GM19324 (cell line): ENCODE measurements at regions not wholly inside any gene's neighbourhood (a gene's known extent, or its start where the extent isn't known, plus 50 kb on each side); places are given as distances from the start of the nearest gene placed in this dataset.

Source experiments
- ATAC-seq: cut with Tn5 transposase; IDR thresholded peaks from one replicate; pipeline ENCODE4 v1.9.1; 2021; ENCODE audit warnings: mild to moderate bottlenecking, moderate library complexity; ENCODE audit not compliant: unreplicated experiment, low FRiP score

DNA sequence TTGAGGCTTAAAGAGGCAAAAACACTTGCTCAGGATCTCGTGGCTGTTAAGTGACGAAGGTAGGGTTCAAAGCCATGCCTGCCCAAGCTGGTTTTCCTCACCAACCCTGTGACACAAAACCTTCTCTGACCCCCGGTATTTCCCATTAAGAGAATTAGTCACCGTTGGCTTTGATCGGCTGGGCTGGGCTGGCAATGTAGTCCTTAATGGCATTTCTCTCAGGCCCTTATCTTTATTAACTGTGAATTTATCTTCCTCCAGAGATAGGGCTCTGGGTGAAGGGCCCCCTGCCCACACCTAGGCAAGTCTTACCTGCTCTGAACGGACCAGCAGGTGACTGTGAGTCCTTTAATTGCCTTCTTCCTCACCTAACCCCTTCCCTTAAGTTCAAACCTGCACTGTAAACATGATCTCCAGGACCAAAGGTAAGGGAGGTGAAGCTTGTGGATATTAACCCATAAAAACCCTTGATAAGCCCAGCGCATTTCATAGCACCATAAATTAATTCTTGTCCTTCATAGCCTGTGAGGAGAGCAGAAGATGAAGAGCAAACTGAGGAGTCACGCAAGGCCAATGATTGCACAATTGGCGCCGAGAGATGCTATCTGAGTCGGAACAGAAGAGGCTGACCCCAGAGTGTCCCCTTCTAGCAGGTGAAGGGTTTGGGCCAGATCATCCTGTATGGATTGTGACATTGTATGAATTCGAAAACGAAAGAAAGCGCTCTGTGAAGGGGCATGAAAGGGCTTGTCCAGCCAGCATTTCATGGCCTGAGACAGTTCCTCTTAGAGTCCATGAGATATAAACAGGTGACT lies 790.8 kb upstream of the TBX3 start:
- no peak for ATAC-seq

DNA sequence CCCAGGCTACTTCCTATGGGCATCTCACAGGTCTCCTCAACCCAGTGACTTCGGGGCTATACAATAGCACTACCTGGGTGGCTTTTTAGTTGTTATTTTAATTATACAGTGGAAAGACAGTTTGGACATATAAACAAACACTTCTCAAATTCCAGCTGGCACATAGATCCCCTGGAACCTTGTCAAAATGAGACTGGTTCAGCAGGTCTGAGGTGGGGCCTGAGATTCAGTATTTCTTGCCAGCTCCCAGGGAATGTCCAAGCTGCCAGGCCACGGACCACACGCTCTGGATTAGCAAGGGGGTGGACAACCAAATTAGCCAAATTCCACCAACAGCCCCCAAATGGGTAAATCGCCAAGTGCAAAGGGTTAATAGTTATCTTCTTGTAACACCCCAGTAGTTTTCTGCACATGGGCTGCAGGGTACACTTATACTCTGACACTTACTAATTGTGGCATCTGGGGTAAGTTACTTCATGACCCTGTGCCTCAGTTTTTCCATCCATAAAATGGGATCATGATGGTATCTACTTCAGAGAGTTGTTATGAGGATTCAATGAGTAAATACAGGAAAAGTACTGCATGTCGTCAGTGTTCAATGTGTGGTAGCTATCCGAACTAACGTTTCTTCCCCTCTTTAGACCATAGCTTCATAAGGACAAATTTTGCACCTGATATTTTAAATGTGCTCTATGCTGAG lies 789.4 kb upstream of the TBX3 start:
- ATAC-seq, result no peak

GRCh38 chr12:115472852-115473251 lies 788.9 kb upstream of the TBX3 start:
- ATAC-seq, result no peak

GRCh38 chr12:115470977-115471376 lies 787.0 kb upstream of the TBX3 start:
- no peak for ATAC-seq

GRCh38 chr12:115470526-115470925 lies 786.6 kb upstream of the TBX3 start:
- ATAC-seq, result no peak

- ATAC-seq, result no peak
Measured at GRCh38 chr12:115468087-115468510, 784.1 kb upstream of the TBX3 start.

GRCh38 chr12:115467531-115467930 lies 783.6 kb upstream of the TBX3 start:
- ATAC-seq, result no peak

- no peak for ATAC-seq
Measured at GRCh38 chr12:115466076-115466475, 782.1 kb upstream of the TBX3 start.

- no peak for ATAC-seq
Measured at GRCh38 chr12:115464661-115465060, 780.7 kb upstream of the TBX3 start.

GRCh38 chr12:115464111-115464581 lies 780.2 kb upstream of the TBX3 start:
- ATAC-seq, result no peak

GRCh38 chr12:115461401-115461800 lies 777.4 kb upstream of the TBX3 start:
- ATAC-seq, result no peak

- no peak for ATAC-seq
Measured at GRCh38 chr12:115457798-115458197, 773.8 kb upstream of the TBX3 start.

GRCh38 chr12:115456946-115457689 lies 773.1 kb upstream of the TBX3 start:
- ATAC-seq, result no peak

- no peak for ATAC-seq
Measured at GRCh38 chr12:115455268-115455681, 771.3 kb upstream of the TBX3 start.

- no peak for ATAC-seq
Measured at GRCh38 chr12:115452751-115453281, 768.8 kb upstream of the TBX3 start.

- no peak for ATAC-seq
Measured at GRCh38 chr12:115451780-115452736, 768.1 kb upstream of the TBX3 start.

DNA sequence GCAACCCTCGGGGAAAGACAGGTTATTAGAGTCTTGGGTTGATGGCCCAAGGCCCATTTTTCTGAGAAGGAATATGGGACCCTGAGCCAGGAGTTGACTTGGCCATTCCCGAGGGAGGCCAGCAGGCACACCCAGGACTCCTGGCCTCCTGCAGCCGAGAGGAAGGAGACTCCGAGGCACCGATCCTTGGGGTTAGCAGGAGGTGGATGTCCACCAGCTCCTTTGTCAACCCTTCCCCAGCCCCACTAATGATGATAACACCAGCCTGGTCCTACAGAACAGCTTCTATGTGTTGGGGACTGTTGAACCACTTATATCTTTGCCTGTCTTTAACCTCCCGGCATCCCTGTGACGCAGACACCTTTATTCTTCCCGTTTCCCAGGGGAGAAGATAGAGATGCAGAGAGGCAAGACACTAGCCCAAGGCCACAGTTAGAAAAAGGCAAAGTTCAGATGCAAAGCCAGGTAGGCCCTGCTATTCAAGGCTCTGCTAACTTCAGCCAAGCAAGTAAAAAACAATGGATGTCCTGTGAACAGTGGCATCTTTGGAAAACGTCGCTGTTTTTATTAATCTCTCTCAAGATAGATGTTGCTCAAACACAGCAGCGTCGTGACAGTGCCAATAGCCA lies 767.3 kb upstream of the TBX3 start:
- no peak for ATAC-seq

DNA sequence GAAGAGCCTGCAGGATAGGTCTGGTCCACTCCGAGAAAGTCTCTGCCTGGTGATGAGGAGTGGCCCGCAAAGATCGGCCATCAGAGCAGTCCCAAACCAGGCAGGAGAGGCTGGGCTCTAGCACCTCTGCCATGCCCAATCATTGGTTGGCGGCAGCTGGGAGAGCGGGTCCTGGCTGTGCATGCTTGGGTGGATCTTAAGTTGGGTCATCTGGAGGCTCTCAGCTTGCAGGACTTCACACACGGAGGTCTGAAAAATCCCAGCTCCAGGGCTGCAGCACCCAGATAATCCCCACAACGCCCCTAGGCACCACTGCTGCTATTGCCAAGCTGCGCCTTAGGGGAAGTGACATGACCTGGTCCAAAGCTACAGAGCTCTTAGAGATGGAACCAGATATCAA lies 766.7 kb upstream of the TBX3 start:
- no peak for ATAC-seq

GRCh38 chr12:115450017-115450416 lies 766.0 kb upstream of the TBX3 start:
- ATAC-seq, result no peak
